Esophagus squamous epithelium (tissue), 5 donors: ENCODE measurements at regions not wholly inside any gene's neighbourhood (a gene's known extent, or its start where the extent isn't known, plus 50 kb on each side); places are given as distances from the start of the nearest gene placed in this dataset.
"Not testable (repeated sequence)": the region's sequence is repeated elsewhere in the genome, so short reads cannot be mapped to it uniquely, and the experiment has no call there.

Source experiments
- DNase-seq: peaks from one replicate; lab custom pipeline; 2025; lab: John Stamatoyannopoulos, UW
- H3K27ac ChIP-seq, 4 donors: fragments of 200-600 bp; sonication (generic); one replicate each; pipeline ENCODE4 v1.5.1; 2016 to 2019; ENCODE audit warnings: mild to moderate bottlenecking in 1 of 4
- H3K27me3 ChIP-seq, 4 donors: fragments of 200-600 bp; sonication (generic); 1 replicate in 3 of 4; 2 replicates in 1 of 4; pipeline versions ENCODE4 v1.5.1 to v1.6.0; 2017 to 2021; ENCODE audit warnings: antibody characterized with exemption in 1 of 4
- H3K36me3 ChIP-seq, 3 donors: fragments of 200-600 bp; sonication (generic); one replicate each; pipeline ENCODE4 v1.5.1; 2016 to 2019
- H3K4me1 ChIP-seq, 3 donors: fragments of 200-600 bp; sonication (generic); one replicate each; pipeline ENCODE4 v1.5.1; 2017 to 2019
- H3K4me3 ChIP-seq, 4 donors: fragments of 200-600 bp; sonication (generic); 1 replicate in 3 of 4; 2 replicates in 1 of 4; pipeline ENCODE4 v1.5.1; 2016 to 2019; ENCODE audit warnings: mild to moderate bottlenecking in 2 of 4, moderate library complexity in 1 of 4
- H3K9me3 ChIP-seq, 3 donors: fragments of 200-600 bp; sonication (generic); one replicate each; pipeline ENCODE4 v1.5.1; 2016 to 2019
- CTCF ChIP-seq, 6 experiments: fragments of 450-650 bp in 4 of 6; fragments of 200-600 bp in 2 of 6; sonication (generic) in 2 of 6; IDR thresholded peaks; one replicate each; pipeline ENCODE4 v1.5.1; 2016 to 2019; ENCODE audit warnings: antibody characterized with exemption in 6 of 6, mild to moderate bottlenecking in 4 of 6, moderate library complexity in 4 of 6
- POLR2A ChIP-seq, 4 donors: fragments of 450-650 bp; IDR thresholded peaks; one replicate each; pipeline ENCODE4 v1.6.1; 2017; ENCODE audit warnings: antibody characterized with exemption in 4 of 4, mild to moderate bottlenecking in 4 of 4, moderate library complexity in 3 of 4
- WGBS, 2 donors: methylation state at CpG; one replicate each; pipeline ENCODE4 v1.1.5; 2018; 5-methylcytosine and 5-hydroxymethylcytosine counted together
- intact Hi-C: fragments of 100-400 bp; cut with DNase I; formaldehyde crosslinking; loops from one replicate; pipeline ENCODE4 v1.15.0; 2022
- donor health status: DM: yes; HTN: yes; CAD: no.

GRCh38 chr2:38243186-38243880, 133.7 kb downstream of the ATL2 start:
- Histone ChIP-seq H3K4me1 (peaks cover 0 to 26% (median 4%) of the 10 kb centered on the region in 3 donors), H3K36me3 (no peaks in the 10 kb centered on the region), H3K27me3 (peaks cover 0 to 5% (median 0%) of the 10 kb centered on the region in 4 donors), H3K9me3 (no peaks in the 10 kb centered on the region), H3K4me3 (no peak overlapping the region), H3K27ac (no peak overlapping the region)
- no peak for TF ChIP-seq POLR2A (IDR thresholded peaks at IDR 0.05)
- no peak for TF ChIP-seq CTCF (IDR thresholded peaks at IDR 0.05)
- intact Hi-C loops = no loop called here
- 61 to 67% methylated on average over 3 of the region's 3 CpGs for WGBS, 2 donors
- DNase-seq = no peak

- WGBS, 2 donors = 43 to 58% methylated on average over 2 to 10 of the region's 10 CpGs
- Histone ChIP-seq H3K4me1 (peaks cover 0 to 15% (median 0%) of the 10 kb centered on the region in 3 donors), H3K4me3 (no peak overlapping the region), H3K36me3 (no peaks in the 10 kb centered on the region), H3K9me3 (no peaks in the 10 kb centered on the region), H3K27me3 (peaks cover 0 to 5% (median 0%) of the 10 kb centered on the region in 4 donors), H3K27ac (no peak overlapping the region)
- no peak for DNase-seq
- intact Hi-C loops = no loop called here
- TF ChIP-seq POLR2A (IDR thresholded peaks at IDR 0.05) (no peak), CTCF (IDR thresholded peaks at IDR 0.05) (no peak)
These were observed 137.6 kb downstream of the ATL2 start for GRCh38 chr2:38239452-38239851.

- H3K27me3 ChIP-seq, H3K9me3 ChIP-seq, H3K4me3 ChIP-seq, H3K27ac ChIP-seq, DNase-seq, H3K36me3 ChIP-seq, intact Hi-C loops: not testable (repeated sequence)
- H3K4me1 ChIP-seq = peaks cover 0 to 12% (median 0%) of the 10 kb centered on the region in 3 donors
- WGBS, 2 donors = 93% methylated on average over 5 of the region's 5 CpGs
These were observed 138.4 kb downstream of the ATL2 start for GRCh38 chr2:38238705-38239104.

GRCh38 chr2:38237311-38237710, 139.8 kb downstream of the ATL2 start:
- intact Hi-C loops = no loop called here
- Histone ChIP-seq H3K36me3 (no peaks in the 10 kb centered on the region), H3K27ac (no peak overlapping the region), H3K4me1 (peaks cover 0 to 12% (median 0%) of the 10 kb centered on the region in 3 donors), H3K4me3 (no peak overlapping the region), H3K9me3 (no peaks in the 10 kb centered on the region), H3K27me3 (peaks cover 0 to 15% (median 0%) of the 10 kb centered on the region in 4 donors)
- TF ChIP-seq CTCF (IDR thresholded peaks at IDR 0.05) (no peak), POLR2A (IDR thresholded peaks at IDR 0.05) (no peak)
- no peak for DNase-seq
- WGBS, 2 donors = 92 to 96% methylated on average over 2 of the region's 2 CpGs

- Histone ChIP-seq H3K9me3 (no peaks in the 10 kb centered on the region), H3K4me1 (no peaks in the 10 kb centered on the region), H3K36me3 (no peaks in the 10 kb centered on the region), H3K27me3 (peaks cover 0 to 10% (median 0%) of the 10 kb centered on the region in 4 donors), H3K4me3 (no peak overlapping the region), H3K27ac (peak overlapping the region in 1 of 4 donors; percentile 34)
- WGBS, 2 donors = 61 to 70% methylated on average over 9 of the region's 9 CpGs
- TF ChIP-seq POLR2A (IDR thresholded peaks at IDR 0.05) = no peak
- no peak for TF ChIP-seq CTCF (IDR thresholded peaks at IDR 0.05)
- no peak for DNase-seq
- intact Hi-C loops = no loop called here
These were observed 143.7 kb downstream of the ATL2 start for GRCh38 chr2:38233231-38233983.
